Smooth muscle cell (in vitro differentiated cells): ENCODE measurements at regions not wholly inside any gene's neighbourhood (a gene's known extent, or its start where the extent isn't known, plus 50 kb on each side); places are given as distances from the start of the nearest gene placed in this dataset.
"Not testable (repeated sequence)": the region's sequence is repeated elsewhere in the genome, so short reads cannot be mapped to it uniquely, and the experiment has no call there.

Experiments used
- DNase-seq: peaks from one replicate; lab custom pipeline; 2025; ENCODE audit not compliant: unreplicated experiment; lab: John Stamatoyannopoulos, UW
- H2AFZ ChIP-seq: fragments of 200-600 bp; sonication (generic); 2 replicates; pipeline ENCODE4 v1.6.0; 2016; ENCODE audit warnings: antibody characterized with exemption, low read depth, mild to moderate bottlenecking
- H3F3A ChIP-seq: fragments of 200-600 bp; sonication (generic); 2 replicates; pipeline ENCODE4 v1.6.0; 2017; ENCODE audit warnings: antibody characterized with exemption, low read depth
- H3K27ac ChIP-seq: fragments of 200-600 bp; sonication (generic); 2 replicates; pipeline ENCODE4 v1.5.1; 2016; ENCODE audit warnings: low read depth, mild to moderate bottlenecking
- H3K27me3 ChIP-seq: fragments of 200-600 bp; sonication (generic); 2 replicates; pipeline ENCODE4 v1.6.1; 2016; ENCODE audit warnings: low read depth, mild to moderate bottlenecking
- H3K36me3 ChIP-seq: fragments of 200-600 bp; sonication (generic); 2 replicates; pipeline ENCODE4 v1.5.1; 2016; ENCODE audit warnings: low read depth
- H3K4me1 ChIP-seq: fragments of 200-600 bp; sonication (generic); 2 replicates; pipeline ENCODE4 v1.5.1; 2016; ENCODE audit warnings: low read depth
- H3K4me2 ChIP-seq: fragments of 200-600 bp; sonication (generic); 2 replicates; pipeline ENCODE4 v1.6.0; 2016; ENCODE audit warnings: mild to moderate bottlenecking
- H3K4me3 ChIP-seq: fragments of 200-600 bp; sonication (generic); 2 replicates; pipeline ENCODE4 v1.5.1; 2016; ENCODE audit warnings: mild to moderate bottlenecking
- H3K79me2 ChIP-seq: fragments of 200-600 bp; sonication (generic); 2 replicates; pipeline ENCODE4 v1.6.0; 2016; ENCODE audit warnings: low read depth, mild to moderate bottlenecking
- H3K9ac ChIP-seq: fragments of 200-600 bp; sonication (generic); 2 replicates; pipeline ENCODE4 v1.6.0; 2016; ENCODE audit warnings: low read depth
- H3K9me3 ChIP-seq: fragments of 200-600 bp; sonication (generic); replicated peaks from 2 replicates; pipeline ENCODE4 v1.5.1; 2016; ENCODE audit warnings: low read depth
- H4K20me1 ChIP-seq: fragments of 200-600 bp; sonication (generic); 2 replicates; pipeline ENCODE4 v1.6.0; 2016; ENCODE audit warnings: low read depth
- CTCF ChIP-seq: fragments of 200-600 bp; sonication (generic); IDR thresholded peaks from 2 replicates; pipeline ENCODE4 v1.5.1; 2017; ENCODE audit warnings: borderline replicate concordance, mild to moderate bottlenecking, antibody characterized with exemption; ENCODE audit not compliant: insufficient read depth, poor library complexity, severe bottlenecking
- WGBS: methylation state at CpG from one replicate; pipeline ENCODE4 v1.1.7; 2016; ENCODE audit warnings: low lambda C conversion rate; 5-methylcytosine and 5-hydroxymethylcytosine counted together

- Histone ChIP-seq H3K79me2 (no peaks in the 10 kb centered on the region), H3K4me1 (no peaks in the 10 kb centered on the region), H3K4me3 (no peak overlapping the region), H3K27me3 (no peaks in the 10 kb centered on the region), H3K9me3 (no peaks in the 10 kb centered on the region), H2AFZ (no peak overlapping the region), H3F3A (no peaks in the 10 kb centered on the region), H3K9ac (no peak overlapping the region), H4K20me1 (no peaks in the 10 kb centered on the region), H3K27ac (no peak overlapping the region), H3K36me3 (no peaks in the 10 kb centered on the region), H3K4me2 (no peak overlapping the region)
- 74% methylated on average over 4 of the region's 4 CpGs for WGBS
- no peak for DNase-seq
- TF ChIP-seq CTCF = no peak
These were observed 142.6 kb upstream of the SPRED2 start for GRCh38 chr2:65574993-65575392.

- H2AFZ ChIP-seq, H3K9ac ChIP-seq, DNase-seq, H3K9me3 ChIP-seq, H3K27me3 ChIP-seq, H3F3A ChIP-seq, H3K79me2 ChIP-seq, H3K36me3 ChIP-seq, H3K4me3 ChIP-seq, H4K20me1 ChIP-seq, H3K27ac ChIP-seq, H3K4me2 ChIP-seq: not testable (repeated sequence)
- WGBS = 86% methylated on average over 4 of the region's 4 CpGs
- peaks cover 13% of the 10 kb centered on the region for H3K4me1 ChIP-seq
These were observed 136.4 kb upstream of the SPRED2 start for GRCh38 chr2:65568656-65569440.

- Histone ChIP-seq H3F3A (no peaks in the 10 kb centered on the region), H3K36me3 (no peaks in the 10 kb centered on the region), H3K27ac (peak overlapping the region; percentile 65), H2AFZ (no peak overlapping the region), H3K27me3 (no peaks in the 10 kb centered on the region), H3K9ac (no peak overlapping the region), H3K4me2 (peak overlapping the region; percentile 36), H4K20me1 (no peaks in the 10 kb centered on the region), H3K79me2 (no peaks in the 10 kb centered on the region), H3K9me3 (no peaks in the 10 kb centered on the region), H3K4me1 (peaks cover 13% of the 10 kb centered on the region), H3K4me3 (no peak overlapping the region)
- DNase-seq = no peak
- WGBS = 65% methylated on average over 9 of the region's 9 CpGs
- TF ChIP-seq CTCF = no peak
These were observed 134.2 kb upstream of the SPRED2 start for GRCh38 chr2:65566617-65567016.

GRCh38 chr2:65565681-65566080 is 133.3 kb upstream of the SPRED2 start:
- no peak overlapping the region for H3K27ac ChIP-seq
- no peaks in the 10 kb centered on the region for H3K36me3 ChIP-seq
- no peak overlapping the region for H3K4me3 ChIP-seq
- 95% methylated on average over 8 of the region's 8 CpGs for WGBS
- no peak for DNase-seq
- peaks cover 13% of the 10 kb centered on the region for H3K4me1 ChIP-seq
- no peaks in the 10 kb centered on the region for H3K79me2 ChIP-seq
- no peak overlapping the region for H2AFZ ChIP-seq
- no peaks in the 10 kb centered on the region for H3K9me3 ChIP-seq
- H3K27me3 ChIP-seq = no peaks in the 10 kb centered on the region
- no peaks in the 10 kb centered on the region for H4K20me1 ChIP-seq
- H3F3A ChIP-seq = no peaks in the 10 kb centered on the region
- H3K4me2 ChIP-seq = no peak overlapping the region
- H3K9ac ChIP-seq = no peak overlapping the region
- no peak for TF ChIP-seq CTCF
